H7 (cell line): ENCODE measurements at regions not wholly inside any gene's neighbourhood (a gene's known extent, or its start where the extent isn't known, plus 50 kb on each side); places are given as distances from the start of the nearest gene placed in this dataset.

Experiments used
- DNase-seq: peaks from one replicate; pipeline ENCODE4 v3.0.0; 2012
- H3K27me3 ChIP-seq: 2 replicates; pipeline ENCODE4 v1.6.0; 2011; ENCODE audit warnings: mild to moderate bottlenecking, low read length; ENCODE audit not compliant: control insufficient read depth, insufficient read depth
- H3K36me3 ChIP-seq: replicated peaks from 2 replicates; pipeline ENCODE4 v1.5.1; 2011; ENCODE audit warnings: low read length; ENCODE audit not compliant: control insufficient read depth, insufficient read depth
- H3K4me3 ChIP-seq: 2 replicates; pipeline ENCODE4 v1.5.1; 2011; ENCODE audit warnings: low read depth, mild to moderate bottlenecking, control low read depth, low read length, moderate library complexity; ENCODE audit not compliant: insufficient read depth

- Histone ChIP-seq H3K27me3 (no peaks in the 10 kb centered on the region), H3K36me3 (no peaks in the 10 kb centered on the region), H3K4me3 (no peak overlapping the region)
- DNase-seq = no peak
Observed at GRCh38 chr5:21661184-21661583, 1192.0 kb downstream of the CDH12 start.

GRCh38 chr5:21654556-21654955, 1198.6 kb downstream of the CDH12 start:
- no peak for DNase-seq
- Histone ChIP-seq H3K4me3 (no peak overlapping the region), H3K27me3 (no peaks in the 10 kb centered on the region), H3K36me3 (no peaks in the 10 kb centered on the region)

GRCh38 chr5:21649969-21650368, 1203.2 kb downstream of the CDH12 start:
- Histone ChIP-seq H3K27me3 (no peaks in the 10 kb centered on the region), H3K4me3 (no peak overlapping the region), H3K36me3 (no peaks in the 10 kb centered on the region)
- DNase-seq = no peak

GRCh38 chr5:21646469-21646868, 1206.7 kb downstream of the CDH12 start:
- no peak overlapping the region for H3K4me3 ChIP-seq
- no peaks in the 10 kb centered on the region for H3K27me3 ChIP-seq
- no peaks in the 10 kb centered on the region for H3K36me3 ChIP-seq
- no peak for DNase-seq

GRCh38 chr5:21644032-21644431, 1209.1 kb downstream of the CDH12 start:
- Histone ChIP-seq H3K27me3 (no peaks in the 10 kb centered on the region), H3K4me3 (no peak overlapping the region), H3K36me3 (no peaks in the 10 kb centered on the region)
- DNase-seq = no peak

GRCh38 chr5:21642312-21642711, 1210.8 kb downstream of the CDH12 start:
- H3K36me3 ChIP-seq = no peaks in the 10 kb centered on the region
- DNase-seq = no peak
- H3K27me3 ChIP-seq = no peaks in the 10 kb centered on the region
- H3K4me3 ChIP-seq = no peak overlapping the region

GRCh38 chr5:21623831-21624230, 1229.3 kb downstream of the CDH12 start:
- H3K27me3 ChIP-seq = no peaks in the 10 kb centered on the region
- H3K36me3 ChIP-seq = no peaks in the 10 kb centered on the region
- DNase-seq = no peak
- no peak overlapping the region for H3K4me3 ChIP-seq

- DNase-seq = no peak
- no peaks in the 10 kb centered on the region for H3K27me3 ChIP-seq
- H3K4me3 ChIP-seq = no peak overlapping the region
- H3K36me3 ChIP-seq = no peaks in the 10 kb centered on the region
Observed at GRCh38 chr5:21615195-21615765, 1237.9 kb downstream of the CDH12 start.

GRCh38 chr5:21613971-21614488, 1239.1 kb downstream of the CDH12 start:
- H3K4me3 ChIP-seq = no peak overlapping the region

GRCh38 chr5:21603796-21604195, 1249.3 kb downstream of the CDH12 start:
- H3K36me3 ChIP-seq = no peaks in the 10 kb centered on the region
- H3K27me3 ChIP-seq = no peaks in the 10 kb centered on the region
- no peak overlapping the region for H3K4me3 ChIP-seq
- no peak for DNase-seq

More at GRCh38 chr5:21613971-21614488, 1239.1 kb downstream of the CDH12 start:
- Histone ChIP-seq H3K27me3 (no peaks in the 10 kb centered on the region), H3K36me3 (no peaks in the 10 kb centered on the region)
- DNase-seq = no peak

- Histone ChIP-seq H3K36me3 (no peaks in the 10 kb centered on the region), H3K4me3 (no peak overlapping the region), H3K27me3 (no peaks in the 10 kb centered on the region)
- DNase-seq = no peak
Observed at GRCh38 chr5:21594566-21594965, 1258.6 kb downstream of the CDH12 start.

GRCh38 chr5:21593261-21593660, 1259.9 kb downstream of the CDH12 start:
- no peaks in the 10 kb centered on the region for H3K36me3 ChIP-seq
- DNase-seq = no peak
- H3K27me3 ChIP-seq = no peaks in the 10 kb centered on the region
- no peak overlapping the region for H3K4me3 ChIP-seq

GRCh38 chr5:21581508-21581907, 1271.6 kb downstream of the CDH12 start:
- H3K36me3 ChIP-seq = no peaks in the 10 kb centered on the region
- H3K27me3 ChIP-seq = no peaks in the 10 kb centered on the region
- no peak for DNase-seq
- no peak overlapping the region for H3K4me3 ChIP-seq

- no peak overlapping the region for H3K4me3 ChIP-seq
- H3K36me3 ChIP-seq = no peaks in the 10 kb centered on the region
- DNase-seq = no peak
- no peaks in the 10 kb centered on the region for H3K27me3 ChIP-seq
Observed at GRCh38 chr5:21574961-21575360, 1278.2 kb downstream of the CDH12 start.

- no peaks in the 10 kb centered on the region for H3K27me3 ChIP-seq
- no peak overlapping the region for H3K4me3 ChIP-seq
- no peak for DNase-seq
- H3K36me3 ChIP-seq = no peaks in the 10 kb centered on the region
Observed at GRCh38 chr5:21574438-21574837, 1278.7 kb downstream of the CDH12 start.
